Natural killer cell (primary cell): ENCODE measurements at regions not wholly inside any gene's neighbourhood (a gene's known extent, or its start where the extent isn't known, plus 50 kb on each side); places are given as distances from the start of the nearest gene placed in this dataset.
"Not testable (repeated sequence)": the region's sequence is repeated elsewhere in the genome, so short reads cannot be mapped to it uniquely, and the experiment has no call there.

Experiments used
- ATAC-seq, 3 donors: fragments of 150-1000 bp in 2 of 3; fragments of 200-7000 bp in 1 of 3; cut with Tn5 transposase; 1 replicate in 1 of 3; 2 replicates in 2 of 3; pipeline ENCODE4 v1.10.0; 2021; ENCODE audit warnings: mild to moderate bottlenecking in 2 of 3, moderate library complexity in 2 of 3
- DNase-seq, 2 donors: peaks; one replicate each; pipeline versions ENCODE4 v3.0.0 to v3.0.0-alpha.2; 2013 to 2021; ENCODE audit warnings: mixed read lengths in 1 of 2
- H3K27ac ChIP-seq: one replicate; pipeline ENCODE4 v1.5.1; 2013; ENCODE audit warnings: mild to moderate bottlenecking, low read length
- H3K27me3 ChIP-seq: one replicate; pipeline ENCODE4 v1.6.1; 2013; ENCODE audit warnings: low read length; ENCODE audit not compliant: control insufficient read depth, insufficient read depth
- H3K36me3 ChIP-seq: one replicate; pipeline ENCODE4 v1.6.1; 2013; ENCODE audit warnings: low read length; ENCODE audit not compliant: control insufficient read depth, insufficient read depth
- H3K4me1 ChIP-seq: one replicate; pipeline ENCODE4 v1.6.1; 2013; ENCODE audit warnings: low read length; ENCODE audit not compliant: control insufficient read depth, insufficient read depth
- H3K4me3 ChIP-seq: one replicate; pipeline ENCODE4 v1.5.1; 2013; ENCODE audit warnings: low read length
- H3K9me3 ChIP-seq: one replicate; pipeline ENCODE4 v1.6.1; 2013; ENCODE audit warnings: low read length; ENCODE audit not compliant: control insufficient read depth, insufficient read depth
- H3K27ac Mint-ChIP-seq, 2 donors: one replicate each; pipeline ENCODE4 v1.8.0; 2022; ENCODE audit warnings: mild to moderate bottlenecking in 2 of 2, mixed read lengths in 2 of 2, moderate library complexity in 1 of 2
- H3K27me3 Mint-ChIP-seq, 2 donors: one replicate each; pipeline ENCODE4 v1.8.0; 2022; ENCODE audit warnings: low read depth in 2 of 2, mixed read lengths in 2 of 2
- H3K36me3 Mint-ChIP-seq: one replicate; pipeline ENCODE4 v1.8.0; 2022; ENCODE audit warnings: mixed read lengths
- H3K4me1 Mint-ChIP-seq, 2 donors: one replicate each; pipeline ENCODE4 v1.8.0; 2022; ENCODE audit warnings: mixed read lengths in 2 of 2
- H3K4me3 Mint-ChIP-seq: one replicate; pipeline ENCODE4 v1.8.0; 2022; ENCODE audit warnings: mild to moderate bottlenecking, moderate library complexity, mixed read lengths
- H3K9me3 Mint-ChIP-seq, 2 donors: one replicate each; pipeline ENCODE4 v1.8.0; 2022; ENCODE audit warnings: mixed read lengths in 2 of 2
- WGBS: methylation state at CpG from one replicate; pipeline ENCODE4 v1.1.7; 2013; ENCODE audit warnings: missing lambda C conversion rate; ENCODE audit not compliant: insufficient coverage; 5-methylcytosine and 5-hydroxymethylcytosine counted together
- intact Hi-C: fragments of 100-400 bp; cut with micrococcal nuclease; formaldehyde crosslinking; loops from one replicate; pipeline ENCODE4 v1.14.2; 2022
- TF ChIP-seq, protein P1 (sequence below): fragments of 200-600 bp; IDR thresholded peaks from one replicate; pipeline ENCODE4 v1.8.0; 2022; ENCODE audit warnings: antibody characterized with exemption

- Mint-ChIP-seq H3K27me3 (no peaks in the 10 kb centered on the region), H3K4me3 (no peak overlapping the region), H3K27ac (no peak overlapping the region), H3K9me3 (peaks cover 11 to 12% of the 10 kb centered on the region in 2 donors), H3K4me1 (no peaks in the 10 kb centered on the region), H3K36me3 (no peaks in the 10 kb centered on the region)
- intact Hi-C loops: no loop called here
- H3K4me1 ChIP-seq: no peaks in the 10 kb centered on the region
- no peak for ATAC-seq
- no peaks in the 10 kb centered on the region for H3K27me3 ChIP-seq
- no peaks in the 10 kb centered on the region for H3K36me3 ChIP-seq
- DNase-seq: no peak
- no peak overlapping the region for H3K4me3 ChIP-seq
- TF ChIP-seq, protein P1, sequence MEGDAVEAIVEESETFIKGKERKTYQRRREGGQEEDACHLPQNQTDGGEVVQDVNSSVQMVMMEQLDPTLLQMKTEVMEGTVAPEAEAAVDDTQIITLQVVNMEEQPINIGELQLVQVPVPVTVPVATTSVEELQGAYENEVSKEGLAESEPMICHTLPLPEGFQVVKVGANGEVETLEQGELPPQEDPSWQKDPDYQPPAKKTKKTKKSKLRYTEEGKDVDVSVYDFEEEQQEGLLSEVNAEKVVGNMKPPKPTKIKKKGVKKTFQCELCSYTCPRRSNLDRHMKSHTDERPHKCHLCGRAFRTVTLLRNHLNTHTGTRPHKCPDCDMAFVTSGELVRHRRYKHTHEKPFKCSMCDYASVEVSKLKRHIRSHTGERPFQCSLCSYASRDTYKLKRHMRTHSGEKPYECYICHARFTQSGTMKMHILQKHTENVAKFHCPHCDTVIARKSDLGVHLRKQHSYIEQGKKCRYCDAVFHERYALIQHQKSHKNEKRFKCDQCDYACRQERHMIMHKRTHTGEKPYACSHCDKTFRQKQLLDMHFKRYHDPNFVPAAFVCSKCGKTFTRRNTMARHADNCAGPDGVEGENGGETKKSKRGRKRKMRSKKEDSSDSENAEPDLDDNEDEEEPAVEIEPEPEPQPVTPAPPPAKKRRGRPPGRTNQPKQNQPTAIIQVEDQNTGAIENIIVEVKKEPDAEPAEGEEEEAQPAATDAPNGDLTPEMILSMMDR: no peak
- peaks cover 3% of the 10 kb centered on the region for H3K9me3 ChIP-seq
- H3K27ac ChIP-seq: no peak overlapping the region
- 74% methylated on average over 5 of the region's 6 CpGs for WGBS
Observed at GRCh38 chr14:53716578-53716977, 240.0 kb downstream of the BMP4 start.

DNA sequence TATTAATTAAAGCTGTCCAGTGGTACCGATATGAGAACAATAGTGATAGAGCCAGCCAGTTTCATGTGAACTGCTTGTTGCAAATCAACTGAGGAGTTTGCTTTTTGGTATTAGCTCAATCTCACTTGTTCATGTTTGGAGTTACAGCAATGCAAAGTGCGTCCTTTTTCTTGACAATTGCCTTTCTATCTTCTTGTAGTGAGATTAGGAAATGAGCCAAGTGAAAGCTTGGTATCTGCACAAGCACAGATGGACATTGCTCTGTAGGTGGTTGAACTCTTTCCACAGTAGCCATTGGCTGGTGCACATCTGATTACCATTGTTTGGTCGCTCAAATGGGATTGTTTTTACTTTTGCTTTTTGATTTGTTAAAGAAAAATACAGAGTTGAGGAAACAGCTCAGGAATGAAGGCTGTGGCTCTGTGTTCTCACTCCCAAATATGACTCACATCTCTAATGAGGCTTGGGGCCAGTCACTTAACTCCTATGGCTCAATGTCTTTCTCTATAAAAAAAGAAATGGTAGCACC is 241.4 kb downstream of the BMP4 start:
- intact Hi-C loops: no loop called here
- H3K27me3 Mint-ChIP-seq: no peaks in the 10 kb centered on the region
- H3K27ac ChIP-seq: no peak overlapping the region

DNA sequence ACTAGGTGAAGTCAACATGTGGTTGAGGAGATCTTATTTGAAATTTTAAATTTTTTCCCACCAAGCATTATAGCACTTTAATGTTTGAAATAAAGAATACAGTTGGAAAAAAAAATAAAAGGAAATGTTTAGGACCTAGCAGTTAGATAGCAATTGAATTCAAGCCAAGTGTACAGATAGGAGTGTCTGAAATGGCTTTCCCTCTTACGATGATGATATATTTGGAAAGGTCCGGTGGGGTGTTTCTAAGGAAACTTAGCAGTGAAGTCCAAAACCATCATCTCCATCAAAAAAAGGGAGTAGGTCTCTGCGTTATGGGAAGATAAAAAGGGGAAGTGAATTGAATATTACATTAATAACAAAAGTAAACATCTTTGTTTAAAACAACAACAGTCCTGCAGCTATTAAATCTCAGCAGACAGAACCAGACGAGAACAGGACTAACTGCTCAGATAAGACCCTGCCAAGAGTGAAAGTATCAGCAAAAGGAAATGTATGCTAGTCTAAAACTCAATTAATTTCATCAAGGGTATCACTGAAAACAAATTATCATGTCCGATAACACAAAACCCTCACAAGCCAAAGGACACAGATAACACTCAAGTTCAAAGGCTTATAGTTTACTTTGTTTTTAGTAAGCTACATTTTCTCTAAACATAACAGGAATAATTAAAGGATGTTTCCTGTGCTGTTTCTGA is 242.0 kb downstream of the BMP4 start:
- H3K36me3 ChIP-seq: no peaks in the 10 kb centered on the region
- TF ChIP-seq, protein P1: no peak
- intact Hi-C loops: no loop called here
- H3K27ac Mint-ChIP-seq: no peak overlapping the region
- no peaks in the 10 kb centered on the region for H3K27me3 Mint-ChIP-seq
- H3K27ac ChIP-seq: no peak overlapping the region
- H3K4me1 Mint-ChIP-seq: no peaks in the 10 kb centered on the region
- H3K9me3 ChIP-seq: peaks cover 3% of the 10 kb centered on the region
- ATAC-seq (no peak), DNase-seq (no peak)
- no peak overlapping the region for H3K4me3 ChIP-seq
- H3K9me3 Mint-ChIP-seq: peaks cover 6 to 7% of the 10 kb centered on the region in 2 donors
- H3K36me3 Mint-ChIP-seq: no peaks in the 10 kb centered on the region
- no peak overlapping the region for H3K4me3 Mint-ChIP-seq
- 36% methylated on average over 1 of the region's 5 CpGs for WGBS
- no peaks in the 10 kb centered on the region for H3K4me1 ChIP-seq
- H3K27me3 ChIP-seq: no peaks in the 10 kb centered on the region

More for the DNA sequence above, 241.4 kb downstream of the BMP4 start:
- H3K36me3 ChIP-seq: no peaks in the 10 kb centered on the region
- Mint-ChIP-seq H3K36me3 (no peaks in the 10 kb centered on the region), H3K27ac (no peak overlapping the region), H3K4me1 (no peaks in the 10 kb centered on the region), H3K4me3 (no peak overlapping the region), H3K9me3 (peaks cover 10 to 11% of the 10 kb centered on the region in 2 donors)
- no peak overlapping the region for H3K4me3 ChIP-seq
- no peak for ATAC-seq
- whole genome bisulfite sequencing: 63% methylated on average over 3 of the region's 3 CpGs
- no peak for DNase-seq
- H3K9me3 ChIP-seq: peaks cover 3% of the 10 kb centered on the region
- H3K27me3 ChIP-seq: no peaks in the 10 kb centered on the region
- TF ChIP-seq, protein P1: no peak
- no peaks in the 10 kb centered on the region for H3K4me1 ChIP-seq

GRCh38 chr14:53712901-53713300 is 243.7 kb downstream of the BMP4 start:
- H3K4me1 ChIP-seq, H3K9me3 ChIP-seq, H3K27ac ChIP-seq, intact Hi-C loops, H3K27me3 Mint-ChIP-seq, H3K4me3 ChIP-seq, H3K4me1 Mint-ChIP-seq, ATAC-seq, H3K4me3 Mint-ChIP-seq, H3K36me3 Mint-ChIP-seq, H3K27ac Mint-ChIP-seq, DNase-seq, H3K27me3 ChIP-seq, H3K9me3 Mint-ChIP-seq, H3K36me3 ChIP-seq: not testable (repeated sequence)
- 88% methylated on average over 2 of the region's 3 CpGs for WGBS
